ENCODE measurements at regions not wholly inside any gene's neighbourhood (a gene's known extent, or its start where the extent isn't known, plus 50 kb on each side); places are given as distances from the start of the nearest gene placed in this dataset.

- no peak for DNase-seq (ENCODE audit: low read depth)
Observed at GRCh38 chrY:19365321-19365720, 379.2 kb downstream of the KDM5D start.

GRCh38 chrY:19357249-19357648, 387.3 kb downstream of the KDM5D start:
- no peak for DNase-seq (ENCODE audit: low read depth)

GRCh38 chrY:19356735-19357134, 387.8 kb downstream of the KDM5D start:
- no peak for DNase-seq (ENCODE audit: low read depth)

- no peak for DNase-seq (ENCODE audit: low read depth)
Observed at GRCh38 chrY:19354857-19355173, 389.7 kb downstream of the KDM5D start.

- DNase-seq (ENCODE audit: low read depth) = peak; percentile 85
Observed at GRCh38 chrY:19354061-19354856, 390.3 kb downstream of the KDM5D start.

DNA sequence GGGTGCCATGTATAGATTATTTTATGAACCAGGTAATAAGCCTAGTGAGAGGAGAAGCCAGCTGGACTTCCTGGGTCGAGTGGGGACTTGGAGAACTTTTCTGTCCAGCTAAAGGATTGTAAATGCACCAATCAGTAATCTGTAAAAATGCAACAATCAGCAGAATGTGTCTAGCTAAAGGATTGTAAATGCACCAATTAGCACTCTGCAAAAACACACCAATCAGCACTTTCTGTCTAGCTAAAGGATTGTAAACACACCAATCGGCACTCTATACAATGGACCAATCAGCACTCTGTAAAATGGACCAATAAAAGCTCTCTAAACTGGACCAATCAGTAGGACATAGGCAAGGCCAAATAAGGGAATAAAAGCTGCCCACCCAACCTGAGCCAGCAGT, 392.9 kb downstream of the KDM5D start:
- DNase-seq (ENCODE audit: low read depth) = no peak

DNA sequence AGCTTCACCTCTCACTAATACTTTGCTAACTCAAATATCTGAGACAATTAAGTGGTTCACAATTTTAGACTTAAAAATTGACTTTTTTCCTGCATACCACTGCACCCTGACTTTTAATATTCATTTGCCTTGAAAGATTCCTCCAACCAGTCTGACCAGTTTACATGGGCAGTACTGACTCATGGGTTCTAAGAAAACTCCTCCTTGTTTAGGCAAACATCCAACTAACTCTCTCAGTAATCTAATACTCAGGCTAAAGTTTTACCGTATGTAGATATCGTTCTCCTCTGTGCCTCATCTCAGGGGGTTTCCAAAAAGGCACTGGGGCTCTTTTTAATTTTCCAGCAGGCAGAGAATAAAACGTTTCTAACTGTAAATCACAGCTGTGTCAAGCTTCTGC, 422.8 kb downstream of the KDM5D start:
- DNase-seq (ENCODE audit: low read depth) = no peak

DNA sequence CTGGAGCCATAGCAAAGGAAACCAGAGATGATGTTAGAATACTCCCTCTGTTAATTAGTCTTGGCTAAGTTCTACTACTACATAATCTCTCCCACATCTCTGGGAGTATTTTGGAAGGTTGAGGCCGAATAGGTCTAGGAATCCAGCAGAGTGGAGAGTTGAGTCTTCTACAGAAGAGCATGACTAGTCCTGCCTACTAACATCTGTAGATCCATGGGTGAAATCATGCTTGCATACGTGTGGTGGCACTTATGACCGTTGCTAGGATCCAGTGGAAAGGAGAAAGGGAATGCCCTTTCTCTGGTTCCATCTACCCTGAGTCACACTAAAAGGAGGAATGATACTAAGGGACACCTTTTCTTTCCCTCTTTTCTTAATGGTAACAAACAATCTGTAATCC, 425.4 kb downstream of the KDM5D start:
- no peak for DNase-seq (ENCODE audit: low read depth)

GRCh38 chrY:19317271-19317987, 427.1 kb downstream of the KDM5D start:
- no peak for DNase-seq (ENCODE audit: low read depth)

- DNase-seq (ENCODE audit: low read depth) = peak; percentile 8
Observed at GRCh38 chrY:19307627-19308026, 436.9 kb downstream of the KDM5D start.

GRCh38 chrY:19303136-19303535, 441.4 kb downstream of the KDM5D start:
- DNase-seq (ENCODE audit: low read depth) = no peak

- DNase-seq (ENCODE audit: low read depth) = no peak
Observed at GRCh38 chrY:19290925-19291324, 453.6 kb downstream of the KDM5D start.

GRCh38 chrY:19274076-19274475, 470.4 kb downstream of the KDM5D start:
- DNase-seq (ENCODE audit: low read depth) = no peak

DNA sequence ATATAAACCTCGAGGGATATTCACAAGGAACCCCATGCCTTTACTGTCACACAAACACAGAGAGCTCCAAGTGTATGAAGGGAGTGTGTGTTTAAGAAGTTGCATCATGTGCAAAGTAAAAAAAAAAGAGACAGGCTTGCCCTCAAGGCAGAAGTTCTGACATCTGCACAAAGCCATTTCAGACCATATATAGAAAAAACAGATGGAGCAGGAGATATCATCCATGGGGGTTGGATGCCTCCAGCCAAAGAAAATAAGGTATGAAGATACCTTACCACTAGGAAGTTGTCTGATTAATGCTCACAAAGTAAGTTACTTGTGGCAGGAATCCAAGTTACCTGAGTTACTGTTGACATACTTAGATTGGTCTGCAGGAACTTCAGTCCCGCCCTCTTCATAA, 476.2 kb downstream of the KDM5D start:
- DNase-seq (ENCODE audit: low read depth) = no peak

GRCh38 chrY:19265404-19265803, 479.1 kb downstream of the KDM5D start:
- DNase-seq (ENCODE audit: low read depth) = no peak

DNA sequence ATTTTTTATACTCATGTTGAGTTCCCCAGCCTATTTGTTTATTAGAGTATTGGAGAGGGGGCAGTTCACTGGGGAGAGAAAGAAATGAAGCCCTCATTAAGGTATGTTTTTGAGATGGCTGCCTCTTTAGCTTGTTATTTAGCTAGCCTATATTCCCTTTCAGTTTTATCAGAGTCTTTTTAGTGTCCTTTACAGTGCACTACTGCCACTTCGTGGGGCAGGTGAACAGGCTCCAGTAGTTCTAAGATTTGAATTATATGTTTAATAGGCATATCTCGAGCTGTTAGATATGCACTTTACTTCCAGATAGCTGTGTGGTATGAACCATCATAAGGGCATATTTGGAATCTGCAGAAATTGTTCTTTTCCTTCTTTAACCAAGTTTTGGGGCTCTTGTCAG, 482.2 kb downstream of the KDM5D start:
- DNase-seq (ENCODE audit: low read depth) = no peak

GRCh38 chrY:19232276-19232994, 458.9 kb upstream of the HSFY2 start:
- no peak for DNase-seq (ENCODE audit: low read depth)

- DNase-seq (ENCODE audit: low read depth) = no peak
Observed at GRCh38 chrY:19220784-19221183, 447.2 kb upstream of the HSFY2 start.

DNA sequence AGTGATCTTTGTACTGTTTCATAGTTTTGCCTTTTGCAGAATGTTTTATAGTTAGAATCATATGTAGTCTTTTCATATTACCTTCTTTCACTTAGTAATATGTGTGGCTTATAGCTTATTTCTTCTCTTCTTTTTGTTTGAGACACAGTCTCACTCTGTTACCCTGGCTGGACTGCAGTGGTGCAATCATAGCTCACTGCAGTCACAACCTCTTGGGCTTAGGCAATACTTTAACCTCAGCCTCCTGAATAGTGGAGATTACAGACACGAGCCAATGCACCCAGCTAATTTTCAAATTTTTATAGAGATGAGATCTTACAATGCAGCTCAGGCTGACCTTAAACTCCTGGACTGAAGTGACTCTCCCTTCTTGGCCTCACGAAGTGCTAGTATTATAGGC, 435.4 kb upstream of the HSFY2 start:
- no peak for DNase-seq (ENCODE audit: low read depth)

DNA sequence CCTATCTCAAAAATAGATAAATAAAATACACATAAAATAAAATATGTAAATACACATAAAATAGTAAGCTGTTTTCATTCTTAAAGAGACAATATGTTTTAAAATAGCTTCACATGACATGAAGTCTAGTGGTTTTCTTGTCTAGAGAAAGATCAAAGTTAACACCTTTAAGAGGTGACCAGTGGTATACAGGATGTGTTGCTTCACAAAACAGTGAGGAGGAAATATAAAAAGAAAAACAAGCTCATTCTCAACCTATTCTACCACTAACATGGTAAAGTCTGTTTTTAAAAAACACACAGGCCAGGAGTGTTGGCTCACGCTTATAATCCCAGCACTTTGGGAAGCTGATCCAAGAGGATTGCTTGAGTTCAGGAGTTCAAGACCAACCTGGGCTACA, 433.5 kb upstream of the HSFY2 start:
- DNase-seq (ENCODE audit: low read depth) = no peak

DNA sequence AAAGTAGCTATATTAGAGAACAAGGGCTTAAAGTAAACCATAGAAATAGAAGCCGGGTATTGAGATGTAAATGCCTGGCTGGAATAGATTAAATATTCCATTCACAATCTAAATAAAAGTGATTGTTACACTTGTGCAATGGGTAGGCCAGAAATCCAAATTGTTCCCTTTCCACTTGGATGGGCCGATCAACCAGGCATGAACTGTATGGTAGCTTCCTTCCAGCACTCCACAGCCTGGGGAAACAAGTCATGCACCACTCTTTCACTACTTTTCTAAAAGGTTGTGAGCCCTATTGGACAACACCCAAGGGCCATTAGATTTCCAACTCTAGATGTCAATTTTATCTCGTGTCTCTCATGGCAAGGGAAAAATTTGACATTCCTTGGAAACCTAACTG, 407.3 kb upstream of the HSFY2 start:
- DNase-seq (ENCODE audit: low read depth) = no peak

GRCh38 chrY:19168202-19168565, 394.6 kb upstream of the HSFY2 start:
- no peak for DNase-seq (ENCODE audit: low read depth)

Data from HT1080 (cell line).